Neural progenitor cell (in vitro differentiated cells): ENCODE measurements at regions not wholly inside any gene's neighbourhood (a gene's known extent, or its start where the extent isn't known, plus 50 kb on each side); places are given as distances from the start of the nearest gene placed in this dataset.

ENCODE experiments used
- DNase-seq: peaks from one replicate; pipeline ENCODE4 v3.0.0-alpha.2; 2016; ENCODE audit warnings: low spot score
- H2AFZ ChIP-seq: fragments of 200-600 bp; sonication (generic); replicated peaks from 2 replicates; pipeline ENCODE4 v1.6.1; 2016; ENCODE audit warnings: antibody characterized with exemption
- H3F3A ChIP-seq: fragments of 200-600 bp; sonication (generic); 2 replicates; pipeline ENCODE4 v1.6.1; 2016; ENCODE audit warnings: antibody characterized with exemption, low read depth
- H3K27ac ChIP-seq: fragments of 200-600 bp; sonication (generic); 2 replicates; pipeline ENCODE4 v1.5.1; 2016; ENCODE audit warnings: mild to moderate bottlenecking
- H3K27me3 ChIP-seq: fragments of 200-600 bp; sonication (generic); 2 replicates; pipeline ENCODE4 v1.6.1; 2016; ENCODE audit warnings: mild to moderate bottlenecking, moderate library complexity
- H3K36me3 ChIP-seq: fragments of 200-600 bp; sonication (generic); 2 replicates; pipeline ENCODE4 v1.5.1; 2016
- H3K4me1 ChIP-seq: fragments of 200-600 bp; sonication (generic); 2 replicates; pipeline ENCODE4 v1.6.1; 2016; ENCODE audit warnings: mixed run types
- H3K4me2 ChIP-seq: fragments of 200-600 bp; sonication (generic); 2 replicates; pipeline ENCODE4 v1.6.1; 2016
- H3K4me3 ChIP-seq: fragments of 200-600 bp; sonication (generic); 2 replicates; pipeline ENCODE4 v1.5.1; 2016
- H3K79me2 ChIP-seq: fragments of 200-600 bp; sonication (generic); 2 replicates; pipeline ENCODE4 v1.6.1; 2016; ENCODE audit warnings: low read depth
- H3K9ac ChIP-seq: fragments of 200-600 bp; sonication (generic); 2 replicates; pipeline ENCODE4 v1.6.1; 2016
- H3K9me3 ChIP-seq: fragments of 200-600 bp; sonication (generic); 2 replicates; pipeline ENCODE4 v1.5.1; 2016; ENCODE audit warnings: low read depth
- H4K20me1 ChIP-seq: fragments of 200-600 bp; sonication (generic); 2 replicates; pipeline ENCODE4 v1.6.1; 2016; ENCODE audit warnings: low read depth
- H3K27ac Mint-ChIP-seq: 3 replicates; pipeline ENCODE4 v1.8.0; 2021; ENCODE audit warnings: mixed read lengths
- H3K27me3 Mint-ChIP-seq: 2 replicates; pipeline ENCODE4 v1.8.0; 2022; ENCODE audit warnings: low read depth, mild to moderate bottlenecking, inconsistent platforms, moderate library complexity, mixed read lengths; ENCODE audit not compliant: insufficient read depth
- H3K36me3 Mint-ChIP-seq: 3 replicates; pipeline ENCODE4 v1.8.0; 2021; ENCODE audit warnings: mixed read lengths
- H3K4me1 Mint-ChIP-seq: 3 replicates; pipeline ENCODE4 v1.8.0; 2021; ENCODE audit warnings: mixed read lengths
- H3K4me3 Mint-ChIP-seq: 3 replicates; pipeline ENCODE4 v1.8.0; 2021; ENCODE audit warnings: mild to moderate bottlenecking, moderate library complexity, mixed read lengths
- H3K9me3 Mint-ChIP-seq: 3 replicates; pipeline ENCODE4 v1.8.0; 2020; ENCODE audit warnings: mixed read lengths
- CTCF ChIP-seq: fragments of 200-600 bp; sonication (generic); IDR thresholded peaks from 2 replicates; pipeline ENCODE4 v1.5.1; 2017; ENCODE audit warnings: antibody characterized with exemption, mild to moderate bottlenecking
- EZH2 ChIP-seq: fragments of 200-600 bp; sonication (generic); IDR thresholded peaks from 2 replicates; pipeline ENCODE4 v1.6.1; 2017; ENCODE audit warnings: antibody characterized with exemption, mild to moderate bottlenecking, moderate library complexity
- EZH2phosphoT487 ChIP-seq: fragments of 200-600 bp; sonication (generic); IDR thresholded peaks from 2 replicates; pipeline ENCODE4 v1.6.1; 2017; ENCODE audit warnings: antibody characterized with exemption

GRCh38 chr9:1761807-1762206 lies 253.3 kb upstream of the SMARCA2 start:
- Histone ChIP-seq H3K9me3 (no peaks in the 10 kb centered on the region), H3F3A (no peaks in the 10 kb centered on the region), H2AFZ (no peak overlapping the region), H3K36me3 (no peaks in the 10 kb centered on the region), H3K79me2 (no peaks in the 10 kb centered on the region), H3K4me2 (no peak overlapping the region), H3K9ac (no peak overlapping the region), H4K20me1 (no peaks in the 10 kb centered on the region), H3K4me1 (no peaks in the 10 kb centered on the region), H3K27ac (no peak overlapping the region), H3K4me3 (no peak overlapping the region), H3K27me3 (no peaks in the 10 kb centered on the region)
- H3K4me1 Mint-ChIP-seq, result no peaks in the 10 kb centered on the region
- H3K9me3 Mint-ChIP-seq, result no peaks in the 10 kb centered on the region
- no peak overlapping the region for H3K27ac Mint-ChIP-seq
- no peak for DNase-seq
- no peaks in the 10 kb centered on the region for H3K36me3 Mint-ChIP-seq
- no peak overlapping the region for H3K4me3 Mint-ChIP-seq
- no peak for TF ChIP-seq EZH2
- no peak for TF ChIP-seq CTCF
- no peak for TF ChIP-seq EZH2phosphoT487
- peaks cover 5% of the 10 kb centered on the region for H3K27me3 Mint-ChIP-seq

GRCh38 chr9:1766042-1766441 lies 249.1 kb upstream of the SMARCA2 start:
- no peak overlapping the region for H2AFZ ChIP-seq
- no peak overlapping the region for H3K9ac ChIP-seq
- H3K27ac ChIP-seq, result no peak overlapping the region
- no peaks in the 10 kb centered on the region for H3K79me2 ChIP-seq
- no peaks in the 10 kb centered on the region for H4K20me1 ChIP-seq
- no peaks in the 10 kb centered on the region for H3F3A ChIP-seq
- no peak for DNase-seq
- H3K27ac Mint-ChIP-seq, result no peak overlapping the region
- no peaks in the 10 kb centered on the region for H3K27me3 ChIP-seq
- TF ChIP-seq EZH2phosphoT487, result no peak
- TF ChIP-seq EZH2, result no peak
- TF ChIP-seq CTCF, result no peak
- H3K4me1 ChIP-seq, result no peaks in the 10 kb centered on the region
- H3K4me3 Mint-ChIP-seq, result no peak overlapping the region
- no peak overlapping the region for H3K4me3 ChIP-seq
- H3K9me3 Mint-ChIP-seq, result no peaks in the 10 kb centered on the region
- no peaks in the 10 kb centered on the region for H3K4me1 Mint-ChIP-seq
- peaks cover 8% of the 10 kb centered on the region for H3K27me3 Mint-ChIP-seq
- H3K36me3 ChIP-seq, result no peaks in the 10 kb centered on the region
- H3K9me3 ChIP-seq, result no peaks in the 10 kb centered on the region
- no peak overlapping the region for H3K4me2 ChIP-seq
- H3K36me3 Mint-ChIP-seq, result no peaks in the 10 kb centered on the region

GRCh38 chr9:1768561-1768960 lies 246.6 kb upstream of the SMARCA2 start:
- Histone ChIP-seq H3K27me3 (no peaks in the 10 kb centered on the region), H2AFZ (no peak overlapping the region), H3K27ac (no peak overlapping the region), H3K4me1 (peaks cover under 1% of the 10 kb centered on the region), H4K20me1 (no peaks in the 10 kb centered on the region), H3F3A (no peaks in the 10 kb centered on the region), H3K9me3 (no peaks in the 10 kb centered on the region), H3K36me3 (no peaks in the 10 kb centered on the region), H3K4me3 (no peak overlapping the region), H3K9ac (no peak overlapping the region), H3K4me2 (no peak overlapping the region), H3K79me2 (no peaks in the 10 kb centered on the region)
- Mint-ChIP-seq H3K9me3 (no peaks in the 10 kb centered on the region), H3K27me3 (peaks cover 5% of the 10 kb centered on the region), H3K36me3 (no peaks in the 10 kb centered on the region), H3K27ac (no peak overlapping the region), H3K4me3 (no peak overlapping the region), H3K4me1 (no peaks in the 10 kb centered on the region)
- no peak for TF ChIP-seq EZH2phosphoT487
- no peak for TF ChIP-seq CTCF
- TF ChIP-seq EZH2, result no peak
- no peak for DNase-seq
